ENCODE measurements at regions not wholly inside any gene's neighbourhood (a gene's known extent, or its start where the extent isn't known, plus 50 kb on each side); places are given as distances from the start of the nearest gene placed in this dataset.
A peak's percentile ranks its signal among the peaks of the same experiment; 100 is the strongest.

DNA sequence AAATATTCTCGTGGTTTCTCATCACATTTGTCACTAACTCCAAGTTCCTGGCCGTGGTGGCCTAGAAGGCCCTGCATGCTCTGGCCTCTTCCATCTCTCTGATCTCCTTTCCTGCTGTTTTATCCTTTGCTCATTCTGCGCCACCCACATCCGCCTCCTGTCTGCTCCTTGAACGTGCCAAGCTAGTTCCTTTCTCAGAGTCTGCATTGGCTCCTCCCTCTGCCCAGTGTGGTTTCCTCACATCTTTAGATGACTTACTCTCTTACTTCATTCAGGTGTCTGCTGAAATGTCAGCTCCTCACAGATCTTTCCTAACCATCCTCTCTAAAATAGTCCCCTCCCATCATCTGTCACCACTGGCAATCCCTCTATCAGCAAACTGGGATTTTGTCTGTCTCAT, 158.6 kb upstream of the RBMS1 start:
- no peaks in the 10 kb centered on the region for H3K9me3 ChIP-seq (ENCODE audit: control insufficient read depth in 4 of 4, insufficient read depth in 3 of 4, low read length in 3 of 4)
- H3K9ac ChIP-seq (ENCODE audit: insufficient read depth in 1 of 2, low read length in 2 of 2), result no peak overlapping the region
- ATAC-seq (ENCODE audit: insufficient read depth, low FRiP score) (peak; percentile 20), DNase-seq (no peak)
- no peaks in the 10 kb centered on the region for H3K36me3 ChIP-seq (ENCODE audit: control insufficient read depth in 4 of 4, insufficient read depth in 4 of 4, low read length in 4 of 4)
- 19 to 46% methylated on average over 5 of the region's 5 CpGs for WGBS, 2 donors
- TF ChIP-seq, protein P1, sequence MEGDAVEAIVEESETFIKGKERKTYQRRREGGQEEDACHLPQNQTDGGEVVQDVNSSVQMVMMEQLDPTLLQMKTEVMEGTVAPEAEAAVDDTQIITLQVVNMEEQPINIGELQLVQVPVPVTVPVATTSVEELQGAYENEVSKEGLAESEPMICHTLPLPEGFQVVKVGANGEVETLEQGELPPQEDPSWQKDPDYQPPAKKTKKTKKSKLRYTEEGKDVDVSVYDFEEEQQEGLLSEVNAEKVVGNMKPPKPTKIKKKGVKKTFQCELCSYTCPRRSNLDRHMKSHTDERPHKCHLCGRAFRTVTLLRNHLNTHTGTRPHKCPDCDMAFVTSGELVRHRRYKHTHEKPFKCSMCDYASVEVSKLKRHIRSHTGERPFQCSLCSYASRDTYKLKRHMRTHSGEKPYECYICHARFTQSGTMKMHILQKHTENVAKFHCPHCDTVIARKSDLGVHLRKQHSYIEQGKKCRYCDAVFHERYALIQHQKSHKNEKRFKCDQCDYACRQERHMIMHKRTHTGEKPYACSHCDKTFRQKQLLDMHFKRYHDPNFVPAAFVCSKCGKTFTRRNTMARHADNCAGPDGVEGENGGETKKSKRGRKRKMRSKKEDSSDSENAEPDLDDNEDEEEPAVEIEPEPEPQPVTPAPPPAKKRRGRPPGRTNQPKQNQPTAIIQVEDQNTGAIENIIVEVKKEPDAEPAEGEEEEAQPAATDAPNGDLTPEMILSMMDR (IDR thresholded peaks at IDR 0.05; ENCODE audit: control extremely low read depth, extremely low read depth), result no peak
- no peak overlapping the region for H3K27ac ChIP-seq (ENCODE audit: low read depth in 1 of 2, low read length in 1 of 2)
- no peaks in the 10 kb centered on the region for H3K4me1 ChIP-seq (ENCODE audit: control insufficient read depth in 5 of 5, insufficient read depth in 5 of 5, low read length in 5 of 5)
- no peaks in the 10 kb centered on the region for H3K27me3 ChIP-seq (ENCODE audit: control insufficient read depth in 3 of 3, insufficient read depth in 3 of 3, low read length in 2 of 3)
- H3K4me3 ChIP-seq, result no peak overlapping the region

DNA sequence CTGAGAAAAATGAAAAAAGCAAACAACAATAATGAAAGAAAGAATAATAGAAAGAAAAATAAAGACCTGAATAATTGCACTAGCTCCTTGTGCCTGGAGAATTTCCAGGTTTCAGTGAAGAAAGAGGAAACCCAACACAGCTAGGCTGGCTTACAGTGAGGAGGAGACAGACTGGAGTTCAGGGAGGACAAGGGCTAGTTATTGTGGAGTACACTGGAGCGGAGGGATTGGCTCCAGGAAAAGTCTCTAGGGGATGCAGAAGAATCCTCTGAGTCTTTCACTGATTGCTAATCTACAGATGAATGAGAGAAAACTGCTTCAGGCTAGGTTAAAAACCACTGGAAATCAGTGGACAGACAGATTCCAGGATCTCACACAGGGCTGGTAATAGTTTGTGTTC, 163.6 kb upstream of the RBMS1 start:
- Histone ChIP-seq H3K27me3 (ENCODE audit: control insufficient read depth in 3 of 3, insufficient read depth in 3 of 3, low read length in 2 of 3) (no peaks in the 10 kb centered on the region), H3K9ac (ENCODE audit: insufficient read depth in 1 of 2, low read length in 2 of 2) (no peak overlapping the region), H3K4me3 (no peak overlapping the region), H3K27ac (ENCODE audit: low read depth in 1 of 2, low read length in 1 of 2) (no peak overlapping the region), H3K36me3 (ENCODE audit: control insufficient read depth in 4 of 4, insufficient read depth in 4 of 4, low read length in 4 of 4) (no peaks in the 10 kb centered on the region), H3K9me3 (ENCODE audit: control insufficient read depth in 4 of 4, insufficient read depth in 3 of 4, low read length in 3 of 4) (no peaks in the 10 kb centered on the region), H3K4me1 (ENCODE audit: control insufficient read depth in 5 of 5, insufficient read depth in 5 of 5, low read length in 5 of 5) (no peaks in the 10 kb centered on the region)
- DNase-seq (no peak), ATAC-seq (ENCODE audit: insufficient read depth, low FRiP score) (no peak)
- WGBS, 2 donors, result 95 to 96% methylated on average over 1 of the region's 1 CpG
- TF ChIP-seq, protein P1 (IDR thresholded peaks at IDR 0.05; ENCODE audit: control extremely low read depth, extremely low read depth), result no peak

DNA sequence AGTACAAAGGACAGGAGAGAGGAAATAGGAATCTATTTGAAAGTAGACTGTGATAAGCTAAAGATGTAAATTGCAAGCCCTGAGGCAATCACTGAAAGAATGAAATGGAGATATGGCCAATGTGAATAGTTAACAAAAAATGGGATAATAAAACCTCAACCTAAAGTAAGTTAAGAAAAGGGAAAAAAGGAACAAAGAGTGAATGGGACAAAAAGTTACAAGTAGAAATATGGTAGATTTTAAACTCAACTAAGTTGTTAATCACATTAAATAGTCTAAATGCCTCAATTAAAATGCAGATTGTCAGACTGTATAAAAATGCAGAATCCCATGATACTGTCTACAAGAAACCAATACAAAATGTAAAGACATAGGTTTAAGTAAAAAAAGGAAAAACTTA, 165.2 kb upstream of the RBMS1 start:
- Histone ChIP-seq H3K9ac (ENCODE audit: insufficient read depth in 1 of 2, low read length in 2 of 2) (no peak overlapping the region), H3K36me3 (ENCODE audit: control insufficient read depth in 4 of 4, insufficient read depth in 4 of 4, low read length in 4 of 4) (no peaks in the 10 kb centered on the region), H3K4me1 (ENCODE audit: control insufficient read depth in 5 of 5, insufficient read depth in 5 of 5, low read length in 5 of 5) (no peaks in the 10 kb centered on the region), H3K27me3 (ENCODE audit: control insufficient read depth in 3 of 3, insufficient read depth in 3 of 3, low read length in 2 of 3) (no peaks in the 10 kb centered on the region), H3K4me3 (no peak overlapping the region), H3K9me3 (ENCODE audit: control insufficient read depth in 4 of 4, insufficient read depth in 3 of 4, low read length in 3 of 4) (no peaks in the 10 kb centered on the region), H3K27ac (ENCODE audit: low read depth in 1 of 2, low read length in 1 of 2) (no peak overlapping the region)
- TF ChIP-seq, protein P1 (IDR thresholded peaks at IDR 0.05; ENCODE audit: control extremely low read depth, extremely low read depth), result no peak
- ATAC-seq (ENCODE audit: insufficient read depth, low FRiP score), result no peak
- DNase-seq, result no peak

DNA sequence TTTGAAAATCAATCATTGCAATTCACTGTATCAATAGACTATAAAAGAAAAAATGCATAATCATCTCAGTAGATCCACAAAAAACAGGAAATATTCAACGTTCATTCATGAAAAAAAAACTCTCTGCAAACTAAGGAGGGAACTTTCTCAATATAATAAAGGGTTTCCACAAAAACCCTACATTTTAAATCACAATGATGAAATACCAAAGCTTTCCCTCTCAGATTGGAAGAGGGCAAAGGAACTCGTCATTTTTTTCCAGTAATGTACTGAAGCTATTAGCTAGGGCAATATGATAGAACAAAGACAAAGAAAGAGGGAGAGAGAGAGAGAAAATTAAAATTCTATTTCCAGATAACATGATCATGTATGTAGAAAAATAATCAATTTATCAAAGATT, 167.1 kb upstream of the RBMS1 start:
- 30 to 59% methylated on average over 2 of the region's 2 CpGs for WGBS, 2 donors
- no peak for ATAC-seq (ENCODE audit: insufficient read depth, low FRiP score)
- H3K27me3 ChIP-seq (ENCODE audit: control insufficient read depth in 3 of 3, insufficient read depth in 3 of 3, low read length in 2 of 3), result no peaks in the 10 kb centered on the region

More for the DNA sequence above, 167.1 kb upstream of the RBMS1 start:
- Histone ChIP-seq H3K27ac (ENCODE audit: low read depth in 1 of 2, low read length in 1 of 2) (no peak overlapping the region), H3K36me3 (ENCODE audit: control insufficient read depth in 4 of 4, insufficient read depth in 4 of 4, low read length in 4 of 4) (no peaks in the 10 kb centered on the region), H3K4me3 (no peak overlapping the region), H3K9me3 (ENCODE audit: control insufficient read depth in 4 of 4, insufficient read depth in 3 of 4, low read length in 3 of 4) (no peaks in the 10 kb centered on the region), H3K9ac (ENCODE audit: insufficient read depth in 1 of 2, low read length in 2 of 2) (no peak overlapping the region), H3K4me1 (ENCODE audit: control insufficient read depth in 5 of 5, insufficient read depth in 5 of 5, low read length in 5 of 5) (peaks cover 0 to 5% (median under 1%) of the 10 kb centered on the region in 5 donors)
- TF ChIP-seq, protein P1 (IDR thresholded peaks at IDR 0.05; ENCODE audit: control extremely low read depth, extremely low read depth), result no peak
- no peak for DNase-seq
